NT2/D1 (cell line): ENCODE measurements at regions not wholly inside any gene's neighbourhood (a gene's known extent, or its start where the extent isn't known, plus 50 kb on each side); places are given as distances from the start of the nearest gene placed in this dataset.

Experiments
- SUZ12 ChIP-seq: IDR thresholded peaks from 2 replicates; pipeline ENCODE4 v1.6.1; 2011; ENCODE audit not compliant: insufficient read length, insufficient read depth; ENCODE audit errors: extremely low read depth
- YY1 ChIP-seq: IDR thresholded peaks from 2 replicates; pipeline ENCODE4 v1.6.1; 2011; ENCODE audit not compliant: insufficient read length, insufficient read depth

DNA sequence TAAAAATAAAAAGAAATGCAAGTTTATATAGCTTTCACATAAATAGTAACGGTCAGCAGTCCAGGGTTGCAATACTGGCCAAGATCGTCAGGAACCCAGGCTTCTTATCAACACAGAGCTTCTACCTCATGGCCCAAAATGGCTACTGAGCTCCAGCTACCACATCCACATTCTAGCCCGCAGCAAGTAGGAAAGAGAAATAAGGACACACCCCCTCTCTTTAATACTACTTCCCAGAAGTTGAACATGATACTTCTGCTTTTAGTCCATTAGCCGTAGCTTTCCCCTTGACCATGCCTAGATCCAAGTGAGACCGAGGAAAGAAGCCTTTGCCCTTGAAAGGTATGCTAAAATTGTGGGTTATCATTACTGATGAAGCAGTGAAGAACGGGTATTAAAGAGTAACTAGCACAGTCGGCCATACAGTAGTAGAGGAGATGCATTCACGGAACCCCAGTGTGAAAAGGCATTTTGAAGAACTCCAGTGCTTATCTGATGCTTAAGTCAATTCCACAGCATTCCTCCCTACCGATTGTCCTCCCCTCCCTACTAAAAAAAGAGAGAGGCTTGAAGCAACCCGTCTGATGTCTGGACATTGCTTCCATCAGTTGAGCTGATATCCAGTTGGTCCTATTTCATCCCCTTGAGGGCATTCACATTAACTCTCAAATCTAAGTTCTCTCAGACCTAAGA, 226.9 kb upstream of the RREB1 start:
- TF ChIP-seq YY1 (no peak), SUZ12 (no peak)
